Colonic mucosa (tissue), 4 donors: ENCODE measurements at regions not wholly inside any gene's neighbourhood (a gene's known extent, or its start where the extent isn't known, plus 50 kb on each side); places are given as distances from the start of the nearest gene placed in this dataset.

Experiments used
- DNase-seq: peaks from one replicate; pipeline ENCODE4 v3.0.0-alpha.2; 2020
- H3K27ac ChIP-seq: fragments of 200-600 bp; one replicate; pipeline ENCODE4 v1.8.0; 2021
- H3K27me3 ChIP-seq: fragments of 200-600 bp; one replicate; pipeline ENCODE4 v1.8.0; 2021
- H3K36me3 ChIP-seq: fragments of 200-600 bp; one replicate; pipeline ENCODE4 v1.8.0; 2021
- H3K4me1 ChIP-seq: fragments of 200-600 bp; one replicate; pipeline ENCODE4 v1.8.0; 2021; ENCODE audit warnings: mild to moderate bottlenecking
- H3K4me3 ChIP-seq: fragments of 200-600 bp; one replicate; pipeline ENCODE4 v1.8.0; 2021
- H3K9ac ChIP-seq, 2 donors: one replicate each; pipeline ENCODE4 v1.7.0; 2013; ENCODE audit warnings: control low read depth in 2 of 2, low read depth in 2 of 2, low read length in 2 of 2
- H3K9me3 ChIP-seq: fragments of 200-600 bp; one replicate; pipeline ENCODE4 v1.8.0; 2021
- intact Hi-C: fragments of 100-400 bp; cut with DNase I; formaldehyde crosslinking; loops from one replicate; pipeline ENCODE4 v1.14.1; 2022
- TF ChIP-seq, protein P1 (sequence below): fragments of 200-600 bp; IDR thresholded peaks from one replicate; pipeline ENCODE4 v1.8.0; 2022; ENCODE audit warnings: antibody characterized with exemption, mild to moderate bottlenecking
- donor health status: healthy.
- donor health status: DM: no; HTN: no; CAD: no.
- donor health status: DM: no; HTN: no; CAD: no.

DNA sequence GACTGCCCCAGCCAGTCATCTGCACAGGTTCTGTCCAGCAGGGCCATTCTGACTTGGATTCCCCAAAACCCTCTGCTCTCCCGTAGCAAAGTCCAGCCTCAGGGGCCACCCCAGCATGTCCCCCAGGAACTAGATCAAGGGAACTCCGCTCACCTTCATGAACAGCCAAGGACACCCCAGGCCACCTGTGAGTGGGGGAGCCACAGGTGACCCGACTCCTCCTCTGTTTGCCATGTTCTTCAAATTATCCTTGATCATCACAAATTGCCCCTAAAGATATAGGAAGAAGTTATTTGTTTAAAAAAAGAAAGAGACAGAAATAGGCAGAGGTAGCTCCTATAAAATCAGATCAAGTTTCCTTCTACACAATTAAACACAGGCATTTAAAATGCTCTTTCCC is 475.0 kb downstream of the MATN1 start:
- Histone ChIP-seq H3K4me3 (no peak overlapping the region), H3K9me3 (no peaks in the 10 kb centered on the region), H3K27me3 (no peaks in the 10 kb centered on the region), H3K4me1 (no peaks in the 10 kb centered on the region), H3K27ac (no peak overlapping the region), H3K36me3 (no peaks in the 10 kb centered on the region), H3K9ac (no peak overlapping the region)
- TF ChIP-seq, protein P1, sequence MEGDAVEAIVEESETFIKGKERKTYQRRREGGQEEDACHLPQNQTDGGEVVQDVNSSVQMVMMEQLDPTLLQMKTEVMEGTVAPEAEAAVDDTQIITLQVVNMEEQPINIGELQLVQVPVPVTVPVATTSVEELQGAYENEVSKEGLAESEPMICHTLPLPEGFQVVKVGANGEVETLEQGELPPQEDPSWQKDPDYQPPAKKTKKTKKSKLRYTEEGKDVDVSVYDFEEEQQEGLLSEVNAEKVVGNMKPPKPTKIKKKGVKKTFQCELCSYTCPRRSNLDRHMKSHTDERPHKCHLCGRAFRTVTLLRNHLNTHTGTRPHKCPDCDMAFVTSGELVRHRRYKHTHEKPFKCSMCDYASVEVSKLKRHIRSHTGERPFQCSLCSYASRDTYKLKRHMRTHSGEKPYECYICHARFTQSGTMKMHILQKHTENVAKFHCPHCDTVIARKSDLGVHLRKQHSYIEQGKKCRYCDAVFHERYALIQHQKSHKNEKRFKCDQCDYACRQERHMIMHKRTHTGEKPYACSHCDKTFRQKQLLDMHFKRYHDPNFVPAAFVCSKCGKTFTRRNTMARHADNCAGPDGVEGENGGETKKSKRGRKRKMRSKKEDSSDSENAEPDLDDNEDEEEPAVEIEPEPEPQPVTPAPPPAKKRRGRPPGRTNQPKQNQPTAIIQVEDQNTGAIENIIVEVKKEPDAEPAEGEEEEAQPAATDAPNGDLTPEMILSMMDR, result no peak
- no peak for DNase-seq
- intact Hi-C loops, result no loop called here

- H3K4me1 ChIP-seq, result no peaks in the 10 kb centered on the region
- no peak overlapping the region for H3K9ac ChIP-seq
- H3K27me3 ChIP-seq, result no peaks in the 10 kb centered on the region
- no peaks in the 10 kb centered on the region for H3K9me3 ChIP-seq
- H3K36me3 ChIP-seq, result no peaks in the 10 kb centered on the region
- no peak overlapping the region for H3K27ac ChIP-seq
- no peak for DNase-seq
- intact Hi-C loops, result no loop called here
- no peak overlapping the region for H3K4me3 ChIP-seq
- TF ChIP-seq, protein P1, result no peak
These were observed 478.6 kb downstream of the MATN1 start for GRCh38 chr1:30244801-30245200.

- H3K36me3 ChIP-seq, result no peaks in the 10 kb centered on the region
- peaks cover 3% of the 10 kb centered on the region for H3K27me3 ChIP-seq
- H3K4me3 ChIP-seq, result no peak overlapping the region
- H3K9ac ChIP-seq, result no peak overlapping the region
- no peak for DNase-seq
- intact Hi-C loops, result no loop called here
- no peaks in the 10 kb centered on the region for H3K4me1 ChIP-seq
- no peak overlapping the region for H3K27ac ChIP-seq
- H3K9me3 ChIP-seq, result no peaks in the 10 kb centered on the region
- TF ChIP-seq, protein P1, result no peak
These were observed 480.5 kb downstream of the MATN1 start for GRCh38 chr1:30242722-30243457.

- no peak overlapping the region for H3K9ac ChIP-seq
- H3K36me3 ChIP-seq, result no peaks in the 10 kb centered on the region
- no peaks in the 10 kb centered on the region for H3K9me3 ChIP-seq
- intact Hi-C loops, result no loop called here
- H3K27ac ChIP-seq, result no peak overlapping the region
- no peak for DNase-seq
- no peaks in the 10 kb centered on the region for H3K4me1 ChIP-seq
- TF ChIP-seq, protein P1, result no peak
- no peak overlapping the region for H3K4me3 ChIP-seq
- H3K27me3 ChIP-seq, result peaks cover 3% of the 10 kb centered on the region
These were observed 481.2 kb downstream of the MATN1 start for GRCh38 chr1:30242168-30242567.

GRCh38 chr1:30241681-30242080 is 481.7 kb downstream of the MATN1 start:
- no peaks in the 10 kb centered on the region for H3K9me3 ChIP-seq
- no peaks in the 10 kb centered on the region for H3K4me1 ChIP-seq
- no peak overlapping the region for H3K4me3 ChIP-seq
- H3K36me3 ChIP-seq, result no peaks in the 10 kb centered on the region
- TF ChIP-seq, protein P1, result no peak
- H3K27ac ChIP-seq, result no peak overlapping the region
- no peak overlapping the region for H3K9ac ChIP-seq
- no peak for DNase-seq
- intact Hi-C loops, result no loop called here
- peaks cover 3% of the 10 kb centered on the region for H3K27me3 ChIP-seq
